ENCODE measurements at regions not wholly inside any gene's neighbourhood (a gene's known extent, or its start where the extent isn't known, plus 50 kb on each side); places are given as distances from the start of the nearest gene placed in this dataset.

DNA sequence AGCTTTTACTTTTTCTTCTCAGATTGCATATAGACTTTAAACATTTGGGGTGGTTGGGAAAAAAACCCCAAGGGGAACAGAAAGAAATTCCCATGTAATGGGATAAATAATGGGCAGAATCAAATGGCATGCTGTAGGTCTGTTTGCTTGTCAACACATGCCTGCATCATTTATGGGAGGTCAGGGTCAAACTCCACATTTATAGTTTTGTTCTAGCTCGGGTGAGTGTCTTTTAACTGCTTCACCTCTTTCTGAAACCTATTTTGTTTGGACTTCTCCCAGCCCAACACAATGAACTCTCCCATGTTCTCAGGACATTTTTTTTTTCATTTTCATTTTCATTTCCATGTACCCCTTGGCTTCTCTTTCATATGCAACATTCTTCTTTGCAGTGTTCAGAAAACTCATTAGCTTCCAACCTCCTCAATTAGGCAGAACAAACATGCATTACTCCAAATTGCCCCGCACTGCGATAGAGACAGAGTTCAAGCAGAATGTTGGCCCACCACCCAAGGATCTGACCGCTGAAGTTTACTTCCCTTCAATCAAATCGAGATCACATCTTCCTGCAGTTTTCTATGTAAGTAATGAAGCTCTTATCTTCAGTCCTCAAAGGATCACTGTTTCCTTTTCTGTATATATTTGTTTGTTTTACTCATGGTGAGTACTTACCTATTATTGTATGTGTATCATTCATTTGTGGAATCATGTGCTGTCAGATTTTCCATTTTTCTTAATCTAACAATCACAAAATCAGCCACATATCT, 354.6 kb downstream of the ZSWIM6 start:
- no peak for DNase-seq (ENCODE audit: low read depth in 4 of 4, low spot score in 1 of 4)

DNA sequence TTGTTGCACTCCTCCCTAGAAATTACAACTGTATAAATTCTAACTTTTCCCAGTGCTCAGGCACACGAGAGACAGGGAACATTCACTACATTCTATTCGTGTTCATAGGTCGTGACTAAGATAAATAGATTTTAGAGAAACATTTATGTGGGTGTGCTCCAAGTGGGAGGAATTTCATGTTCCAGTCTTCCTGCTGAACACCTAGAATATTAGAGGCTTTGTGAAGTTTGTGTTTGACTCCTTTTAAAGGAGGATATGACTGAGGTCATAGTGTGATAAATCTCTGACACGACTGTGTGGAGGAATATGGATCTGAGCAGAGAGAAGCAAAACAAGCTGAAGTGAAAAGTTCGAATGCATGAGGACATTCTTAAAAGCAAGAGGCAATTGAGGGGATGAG, 355.3 kb downstream of the ZSWIM6 start:
- DNase-seq (ENCODE audit: low read depth in 4 of 4, low spot score in 1 of 4) = no peak

DNA sequence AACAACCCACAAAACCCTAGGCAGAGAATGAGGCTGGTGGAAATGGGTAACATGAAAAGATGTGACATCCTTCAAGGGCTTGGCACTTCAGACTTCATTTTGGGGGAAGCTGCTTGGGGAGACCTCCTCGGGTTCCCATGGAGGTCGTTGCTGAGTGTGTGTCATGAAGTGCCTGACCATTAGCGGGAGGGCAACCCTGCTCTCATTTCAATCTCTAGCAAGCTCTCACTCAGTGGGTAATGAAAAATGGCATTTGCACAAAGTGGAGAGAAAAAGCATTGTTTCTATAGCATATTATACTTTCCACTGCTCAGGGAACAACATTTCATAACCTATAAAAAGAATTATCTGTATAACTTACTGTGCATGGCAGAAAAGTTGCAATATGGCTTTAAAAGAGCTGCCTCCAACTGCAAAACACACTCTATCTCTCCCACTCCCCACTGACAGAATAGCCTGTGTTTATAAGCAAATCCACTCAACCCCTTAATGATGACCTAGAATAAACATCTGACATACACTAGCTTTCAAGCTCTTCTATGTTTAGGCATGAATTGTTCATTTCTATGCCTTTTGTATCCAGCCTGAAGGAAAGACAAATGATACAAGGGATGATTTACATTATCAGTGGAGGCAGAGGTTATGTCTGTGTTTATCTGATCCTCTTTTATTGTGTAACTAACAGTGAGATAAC, 357.2 kb downstream of the ZSWIM6 start:
- no peak for DNase-seq (ENCODE audit: low read depth in 4 of 4, low spot score in 1 of 4)

DNA sequence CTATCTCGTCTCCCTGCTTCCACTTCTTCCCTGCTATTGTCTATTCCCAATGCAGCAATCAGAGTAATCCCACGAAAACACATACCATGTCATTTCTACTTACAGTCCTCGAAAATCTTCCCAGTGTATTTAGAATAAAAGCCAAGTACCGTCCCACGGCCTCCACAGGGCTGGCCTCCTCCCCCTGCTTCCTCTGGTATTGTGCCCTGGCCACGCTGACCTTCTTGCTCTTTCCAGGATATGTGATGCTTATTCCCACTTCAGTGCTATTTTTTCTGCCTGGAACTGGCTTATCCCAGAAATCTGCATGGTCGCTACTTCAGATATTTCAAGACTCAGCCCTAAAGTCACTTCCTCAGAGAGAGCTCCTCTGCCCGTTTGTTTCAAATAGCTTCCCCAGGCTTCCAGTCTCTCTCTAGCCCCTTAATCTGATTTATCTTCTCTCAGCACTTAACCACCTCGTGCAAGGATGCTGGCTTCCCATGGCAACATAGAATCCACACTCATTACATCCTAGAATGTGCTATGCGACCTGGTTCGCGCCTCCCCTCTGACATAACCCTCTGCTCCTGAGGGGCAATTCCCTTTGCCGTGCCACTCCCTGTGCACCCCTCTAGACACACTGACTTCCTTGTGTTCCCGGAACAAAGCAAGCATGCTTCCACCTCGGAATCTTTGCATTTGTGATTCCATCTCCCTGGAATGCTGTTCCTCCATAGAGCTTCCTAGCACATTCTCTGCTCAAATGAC, 365.9 kb downstream of the ZSWIM6 start:
- no peak for DNase-seq (ENCODE audit: low read depth in 4 of 4, low spot score in 1 of 4)

DNA sequence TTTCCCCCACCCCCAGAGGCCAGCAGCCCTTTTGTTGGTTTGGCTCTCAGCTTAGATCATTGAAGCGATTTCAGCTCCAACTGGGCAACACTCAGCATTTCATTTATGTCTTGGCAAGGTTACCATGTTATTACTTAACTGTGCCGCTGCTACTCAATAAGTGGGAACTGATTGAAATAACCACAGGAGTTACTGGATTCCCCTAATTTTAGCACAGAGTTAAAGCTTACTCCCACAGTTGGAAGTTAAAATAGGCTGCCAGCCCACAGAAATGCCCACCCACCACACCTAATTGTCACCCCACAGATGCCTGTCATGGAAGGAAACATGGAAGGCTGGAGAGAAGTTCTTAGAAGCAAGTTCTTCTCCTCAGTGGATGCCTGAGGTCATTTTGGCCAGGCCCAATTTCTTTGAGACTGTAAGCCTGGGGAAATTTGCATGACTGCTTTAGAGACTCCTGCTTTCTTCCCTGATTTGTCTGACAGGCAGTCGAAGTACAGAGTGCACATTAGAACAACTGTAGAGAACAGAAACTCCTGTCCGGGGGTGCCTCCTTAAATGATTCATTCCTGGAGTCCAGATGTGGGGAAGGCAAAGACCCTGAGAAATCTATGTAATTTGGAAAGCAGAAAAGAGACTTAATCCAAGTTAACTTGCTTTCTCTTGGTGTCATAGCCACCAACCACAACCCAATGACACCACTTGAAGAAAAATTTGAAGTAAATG, 370.0 kb downstream of the ZSWIM6 start:
- DNase-seq (ENCODE audit: low read depth in 4 of 4, low spot score in 1 of 4) = no peak

DNA sequence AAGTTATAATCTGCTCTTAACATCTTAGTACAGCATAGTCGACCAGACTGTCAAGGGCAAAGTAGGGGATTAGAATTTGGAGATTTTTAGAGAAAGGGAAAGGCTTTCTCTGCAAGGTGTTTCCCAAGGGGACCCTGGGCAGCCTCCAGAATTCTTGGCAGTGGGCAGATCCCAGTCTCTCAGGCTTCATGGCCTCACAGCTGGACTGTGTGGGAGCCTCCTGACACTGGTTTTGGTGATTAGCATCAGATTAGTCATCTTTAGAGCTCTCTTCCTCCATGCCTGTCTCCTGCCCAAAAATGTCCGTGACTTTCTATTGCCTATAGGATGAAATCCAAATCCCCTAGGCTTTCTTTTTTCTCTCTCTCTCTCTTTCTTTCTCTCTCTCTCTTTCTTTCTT, 370.7 kb downstream of the ZSWIM6 start:
- no peak for DNase-seq (ENCODE audit: low read depth in 4 of 4, low spot score in 1 of 4)

DNA sequence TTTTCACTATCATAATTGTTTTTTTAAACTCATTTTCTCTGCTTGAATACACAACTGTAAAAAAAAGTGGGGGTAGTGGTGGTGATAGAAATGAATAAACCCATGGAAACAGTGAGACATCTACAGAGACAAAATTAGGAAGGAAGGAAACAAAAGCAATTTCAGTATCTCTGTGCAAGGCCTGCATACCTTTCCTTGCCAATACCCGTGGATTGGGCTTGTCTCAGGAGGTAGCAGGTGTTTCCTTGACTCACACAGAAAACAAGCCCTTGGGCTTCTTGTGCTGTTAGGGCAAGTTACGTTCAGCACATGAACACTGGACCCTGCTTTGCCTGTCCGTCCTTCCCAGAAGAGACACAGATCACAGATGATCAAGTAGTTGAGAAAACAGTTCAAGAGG, 372.2 kb downstream of the ZSWIM6 start:
- no peak for DNase-seq (ENCODE audit: low read depth in 4 of 4, low spot score in 1 of 4)

DNA sequence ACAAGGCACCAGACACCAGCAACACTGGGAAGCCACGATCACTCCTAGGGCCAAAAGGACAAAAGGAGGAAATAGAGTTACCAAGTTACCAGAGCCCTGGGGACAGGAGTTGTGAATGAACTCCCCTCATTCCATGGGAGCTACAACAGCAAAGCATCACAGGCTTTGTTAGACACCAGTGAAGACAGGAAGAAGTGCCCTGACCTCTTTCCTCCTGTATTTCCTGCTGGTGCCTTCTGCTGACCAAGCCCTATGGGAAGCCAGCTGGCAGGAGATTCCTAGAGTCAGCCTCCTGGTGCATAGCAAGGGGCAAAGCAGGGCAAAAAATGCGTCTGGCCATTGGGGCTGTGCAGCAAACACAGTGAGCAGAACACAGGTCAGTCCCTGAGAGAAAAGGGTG, 374.7 kb downstream of the ZSWIM6 start:
- DNase-seq (ENCODE audit: low read depth in 4 of 4, low spot score in 1 of 4) = no peak

DNA sequence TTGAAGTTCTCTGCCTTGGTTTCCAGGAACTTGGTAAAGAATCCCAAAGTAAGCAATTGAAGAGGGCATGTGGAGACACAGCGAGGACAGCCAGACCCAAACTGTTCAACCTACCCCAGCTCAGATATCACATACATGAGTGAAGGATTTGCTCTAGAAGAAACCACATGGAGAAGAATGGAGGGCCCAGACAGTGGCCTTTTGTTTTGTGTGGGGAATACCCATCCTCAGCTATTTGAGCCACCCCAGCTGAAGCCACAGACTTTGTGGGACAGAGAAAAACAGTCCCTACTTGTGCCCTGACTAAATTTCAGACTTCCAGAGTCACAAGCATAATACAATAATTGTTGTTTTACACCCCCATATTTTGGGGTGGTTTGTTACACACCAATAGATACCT, 387.1 kb downstream of the ZSWIM6 start:
- no peak for DNase-seq (ENCODE audit: low read depth in 4 of 4, low spot score in 1 of 4)

DNA sequence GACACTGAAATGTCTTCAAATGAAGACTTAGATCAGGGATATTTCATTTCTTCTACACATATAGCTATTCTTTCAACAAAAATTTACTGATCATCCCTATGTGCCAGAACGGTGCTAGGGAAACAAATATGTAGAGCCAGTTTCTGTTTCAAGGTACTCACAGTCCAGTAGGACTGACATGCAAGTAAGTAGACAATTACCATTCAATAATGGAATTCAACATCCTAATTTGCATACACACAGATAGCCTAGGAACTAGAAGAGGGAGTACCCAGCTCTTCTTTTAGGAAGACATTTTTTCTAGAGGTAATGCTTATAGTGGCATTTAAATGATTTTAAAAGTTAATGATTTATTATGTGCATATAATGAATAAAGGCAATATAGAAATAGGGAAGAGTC, 388.8 kb downstream of the ZSWIM6 start:
- no peak for DNase-seq (ENCODE audit: low read depth in 4 of 4, low spot score in 1 of 4)

DNA sequence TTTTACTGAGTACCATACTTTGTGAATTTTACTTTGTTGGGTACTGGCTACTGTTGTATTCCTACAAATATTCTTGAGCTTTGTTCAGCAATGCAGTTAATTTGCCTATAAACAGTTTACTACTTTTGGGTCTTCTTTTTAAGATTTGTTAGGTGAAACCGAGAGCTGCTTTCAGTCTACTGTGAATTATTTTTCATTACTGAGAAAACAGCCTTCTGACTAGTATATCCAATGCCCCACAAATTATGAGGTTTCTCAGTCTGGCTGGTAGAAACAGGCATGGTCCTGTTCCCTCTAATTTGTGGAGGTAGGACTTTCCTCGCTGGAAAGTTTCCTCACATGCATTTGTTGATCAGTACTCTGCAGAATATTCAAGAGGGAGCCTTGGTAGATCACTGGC, 392.0 kb downstream of the ZSWIM6 start:
- DNase-seq (ENCODE audit: low read depth in 4 of 4, low spot score in 1 of 4) = no peak

DNA sequence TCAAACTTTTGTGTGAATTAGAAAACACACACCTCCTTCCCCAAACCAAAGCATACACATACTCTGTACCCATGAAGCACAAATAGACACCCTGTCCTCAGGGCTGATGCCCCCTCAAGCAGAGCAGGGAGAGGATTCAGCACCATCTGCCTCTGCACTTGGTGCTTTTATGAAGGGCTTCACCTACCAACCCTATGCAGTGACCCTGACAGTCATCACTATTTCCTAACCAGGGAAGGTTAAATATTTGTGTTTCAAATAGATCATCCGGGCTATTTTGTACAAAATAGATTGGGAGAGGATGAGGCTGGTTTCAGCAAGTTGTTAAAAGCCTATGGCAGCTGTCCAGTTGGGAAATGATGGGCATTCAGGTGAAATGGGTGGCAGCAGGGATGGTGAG, 396.2 kb downstream of the ZSWIM6 start:
- DNase-seq (ENCODE audit: low read depth in 4 of 4, low spot score in 1 of 4) = no peak

DNA sequence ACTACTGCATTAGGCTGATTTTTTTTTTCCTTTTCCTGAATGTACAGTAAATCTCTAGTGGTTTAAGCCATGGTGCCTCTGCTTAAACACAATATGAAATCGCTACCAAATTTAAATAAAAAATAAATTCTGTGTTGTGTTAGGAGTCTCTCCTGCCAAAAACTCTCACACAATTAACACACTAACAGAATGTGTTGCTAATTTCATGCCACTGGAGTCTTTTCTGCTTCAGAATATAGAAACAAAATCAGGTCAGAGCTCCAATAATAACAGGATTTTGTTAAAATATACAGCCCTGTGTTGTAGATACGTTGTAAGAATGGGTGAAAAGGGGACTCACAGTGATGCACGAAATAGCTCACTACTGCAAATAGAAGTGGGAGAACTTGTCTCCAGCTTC, 398.8 kb downstream of the ZSWIM6 start:
- no peak for DNase-seq (ENCODE audit: low read depth in 4 of 4, low spot score in 1 of 4)

DNA sequence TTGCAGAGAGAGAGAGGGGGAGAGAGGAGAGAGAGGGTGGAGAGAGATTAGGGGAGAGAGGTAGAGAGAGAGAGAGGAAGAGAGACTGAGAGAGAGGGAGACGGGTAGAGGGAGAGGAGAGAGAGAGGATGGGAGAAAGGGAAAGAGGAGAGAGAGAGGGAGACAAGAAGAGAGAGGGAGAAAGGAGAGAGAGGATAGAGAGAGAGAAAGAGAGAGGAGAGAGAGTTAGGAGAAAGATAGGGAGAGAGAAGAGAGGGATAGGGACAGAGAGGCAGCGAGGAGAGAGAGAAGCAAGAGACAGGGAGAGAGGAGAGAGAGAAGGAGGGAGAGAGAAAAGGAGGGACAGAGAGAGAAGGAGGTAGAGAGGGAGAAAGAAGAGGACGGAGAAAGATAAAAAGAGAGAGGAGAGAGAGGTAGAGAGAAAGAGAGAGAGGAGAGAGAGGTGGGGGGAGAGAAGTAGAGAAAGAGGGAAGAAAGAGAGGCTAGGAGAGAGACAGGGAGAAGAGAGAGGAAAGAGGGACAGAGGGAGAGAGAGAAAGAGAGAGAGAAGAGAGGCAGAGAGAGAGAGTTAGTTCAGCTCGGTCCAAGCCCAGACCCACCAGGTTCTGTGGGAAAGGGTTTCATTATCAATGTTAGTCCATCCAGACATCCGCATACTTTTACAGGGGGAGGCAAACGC, 399.3 kb downstream of the ZSWIM6 start:
- no peak for DNase-seq (ENCODE audit: low read depth in 4 of 4, low spot score in 1 of 4)

DNA sequence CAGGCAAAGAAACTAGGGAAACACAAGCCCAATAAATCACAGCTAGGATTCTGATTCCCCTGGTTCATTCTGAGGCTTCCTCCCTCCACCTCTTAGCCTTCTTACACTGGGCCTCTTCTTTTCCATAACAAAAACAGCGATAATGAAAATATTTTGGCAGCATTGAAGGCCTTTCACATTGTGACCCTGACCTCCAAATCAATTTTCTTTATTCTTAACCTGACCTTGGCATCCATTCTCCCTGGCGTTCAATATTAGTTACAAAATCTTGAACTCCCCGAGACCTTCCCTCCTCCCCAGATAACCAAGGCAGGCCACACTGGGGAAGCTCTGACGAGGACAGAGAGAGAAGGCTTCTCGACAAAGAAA, 399.9 kb downstream of the ZSWIM6 start:
- DNase-seq (ENCODE audit: low read depth in 4 of 4, low spot score in 1 of 4) = no peak

DNA sequence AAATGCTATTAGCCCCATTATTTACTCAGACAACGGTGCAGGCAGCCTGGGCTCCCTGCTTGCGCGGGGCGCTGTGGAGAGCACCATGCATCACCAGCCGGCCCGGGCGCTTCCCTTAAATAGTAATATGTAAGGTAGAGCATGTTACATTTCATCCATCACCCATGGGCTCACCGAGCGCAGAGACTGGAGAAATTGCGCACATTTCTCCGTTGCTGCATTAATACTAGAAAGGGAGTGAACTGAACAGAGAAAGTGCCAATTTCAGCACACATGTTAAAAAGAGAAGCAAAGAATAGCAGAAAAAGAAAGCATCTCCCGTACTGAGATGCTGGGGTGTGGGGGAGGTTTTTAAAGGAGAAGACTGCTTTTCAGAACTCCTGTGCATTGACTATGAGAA, 400.3 kb downstream of the ZSWIM6 start:
- DNase-seq (ENCODE audit: low read depth in 4 of 4, low spot score in 1 of 4) = no peak

DNA sequence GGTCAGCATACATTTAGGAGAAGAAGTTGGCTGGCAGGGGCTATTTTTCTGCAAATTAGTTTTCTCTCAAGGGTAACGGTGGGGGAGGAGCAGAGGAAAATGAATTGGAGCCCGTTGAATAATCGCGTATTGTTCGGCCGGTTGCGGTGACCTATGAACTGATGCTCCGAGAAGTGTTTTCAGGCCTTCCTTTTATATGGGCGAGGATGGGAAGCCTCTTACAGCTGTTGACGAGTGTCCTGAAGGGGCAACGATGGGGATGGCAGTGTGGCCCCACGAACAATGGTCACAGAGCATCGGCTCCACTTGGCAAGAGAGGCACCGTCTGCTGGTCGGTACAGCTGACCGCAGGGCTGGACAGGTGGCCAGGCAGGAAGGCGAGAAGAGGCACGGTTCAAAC, 400.7 kb downstream of the ZSWIM6 start:
- DNase-seq (ENCODE audit: low read depth in 4 of 4, low spot score in 1 of 4) = no peak

DNA sequence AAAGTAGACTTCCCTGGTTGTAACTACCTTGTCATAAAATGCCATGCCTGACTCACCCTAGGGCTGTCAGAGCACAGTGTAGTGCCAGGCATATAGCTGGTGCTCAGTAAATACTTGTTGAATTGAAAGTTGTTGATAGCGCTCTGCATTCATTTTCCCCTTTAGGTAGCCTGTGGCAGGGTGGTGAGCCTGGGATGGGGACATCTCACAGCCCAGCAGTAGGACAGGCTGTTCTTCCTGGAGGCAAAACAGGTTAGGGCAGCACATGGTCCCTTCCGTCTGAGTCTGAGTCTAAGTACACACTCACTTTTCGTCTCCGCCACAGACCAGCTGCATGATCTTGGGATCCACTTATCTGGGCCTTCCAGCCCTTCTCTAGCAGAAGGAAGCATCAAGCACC, 401.9 kb downstream of the ZSWIM6 start:
- no peak for DNase-seq (ENCODE audit: low read depth in 4 of 4, low spot score in 1 of 4)

DNA sequence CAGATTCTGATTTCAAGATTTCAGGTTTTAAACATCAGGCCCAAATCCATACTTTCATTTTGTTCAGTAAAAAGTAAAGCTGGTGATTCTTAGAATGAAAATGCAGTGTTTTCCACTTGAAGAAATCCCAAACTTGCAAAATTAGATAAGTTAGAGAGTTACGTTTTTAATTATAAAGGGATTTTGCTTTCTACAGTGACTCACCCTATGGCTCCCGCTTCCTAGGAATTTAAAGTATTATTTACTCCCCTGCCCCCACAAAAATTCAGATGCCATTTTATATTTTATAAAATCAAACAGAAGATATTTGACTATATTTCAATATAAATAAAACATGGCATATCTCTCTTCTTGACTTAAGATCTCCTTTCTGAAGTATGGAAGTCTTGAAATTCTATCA, 402.9 kb downstream of the ZSWIM6 start:
- no peak for DNase-seq (ENCODE audit: low read depth in 4 of 4, low spot score in 1 of 4)

DNA sequence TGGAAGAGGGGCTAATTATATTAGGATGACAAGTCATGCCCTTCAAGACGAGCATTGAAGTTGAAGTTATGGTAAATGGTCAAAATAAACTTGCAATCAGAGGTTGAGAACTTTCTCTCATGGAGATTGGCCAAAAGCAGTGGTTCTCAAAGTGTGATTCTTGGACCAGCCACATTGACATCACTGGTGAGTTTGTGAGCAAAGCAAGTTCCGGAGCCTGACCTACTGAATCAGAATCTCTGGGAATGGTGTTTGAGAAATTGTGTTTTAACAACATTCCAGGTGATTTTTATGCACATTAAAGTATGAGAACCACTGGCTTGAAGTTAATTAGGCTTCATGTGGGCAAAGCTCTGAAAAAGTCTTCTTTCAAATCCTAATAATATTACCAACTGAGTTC, 403.5 kb downstream of the ZSWIM6 start:
- no peak for DNase-seq (ENCODE audit: low read depth in 4 of 4, low spot score in 1 of 4)

DNA sequence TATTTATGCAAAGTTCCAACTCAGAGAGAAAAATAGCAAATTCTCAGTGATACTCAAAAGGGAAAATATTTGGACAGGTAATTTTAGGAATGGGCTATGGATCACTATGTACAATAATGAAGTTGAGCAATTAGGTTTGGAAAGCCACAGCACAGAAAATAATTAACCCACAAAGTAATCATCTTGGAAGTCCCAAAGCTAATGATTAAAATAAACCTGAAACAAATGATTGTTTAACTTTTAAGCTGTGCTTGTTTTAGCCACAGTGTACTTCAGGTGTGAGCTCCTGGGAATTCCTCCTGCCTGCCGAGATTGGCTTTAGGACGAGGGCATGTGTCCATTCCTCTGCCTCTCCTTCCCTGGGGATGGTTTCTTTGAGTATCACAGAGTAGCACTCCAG, 403.9 kb downstream of the ZSWIM6 start:
- DNase-seq (ENCODE audit: low read depth in 4 of 4, low spot score in 1 of 4) = no peak
